ENCODE measurements at regions not wholly inside any gene's neighbourhood (a gene's known extent, or its start where the extent isn't known, plus 50 kb on each side); places are given as distances from the start of the nearest gene placed in this dataset.
A peak's percentile ranks its signal among the peaks of the same experiment; 100 is the strongest.

DNA sequence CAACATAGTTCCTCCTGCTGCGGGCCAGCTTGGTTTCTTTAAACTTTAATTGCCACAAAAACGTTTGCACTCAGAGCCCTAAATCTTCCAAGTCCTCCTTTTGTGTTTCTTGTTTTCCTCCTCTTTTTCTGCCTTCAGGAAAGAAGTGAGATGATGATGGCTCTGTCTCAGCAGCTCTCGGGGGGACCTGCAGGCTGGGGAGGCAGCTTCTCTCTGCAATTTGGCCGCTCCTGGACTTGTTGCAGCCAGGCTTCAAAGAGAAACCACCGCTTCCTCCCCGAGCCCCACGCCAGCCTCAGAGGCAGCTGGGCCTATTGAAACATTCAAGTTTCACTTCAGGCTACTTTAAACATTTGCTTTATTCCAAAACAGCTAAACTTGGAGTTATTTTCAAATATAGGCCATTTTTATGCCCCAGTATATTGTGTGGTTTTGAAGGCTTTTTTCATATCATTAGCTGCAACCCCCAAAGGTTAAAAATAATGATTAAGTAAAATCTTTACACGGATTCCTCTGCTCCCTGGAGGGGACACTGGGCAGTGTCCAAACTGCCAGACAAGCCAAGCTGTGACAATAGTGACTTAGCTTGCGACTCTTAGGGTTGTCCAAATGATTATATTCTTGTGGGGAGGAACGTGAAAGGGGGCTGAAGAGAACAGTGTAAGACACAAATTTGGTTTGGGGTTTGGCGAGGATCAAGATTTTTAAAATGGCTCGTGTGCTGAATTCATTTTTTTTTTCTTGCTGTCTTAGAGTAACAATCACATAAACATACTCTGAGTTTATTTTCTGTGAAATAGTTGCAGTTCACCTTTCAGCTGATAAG is 330.8 kb downstream of the DLEU7 start:
- peak; percentile 86 for DNase-seq

DNA sequence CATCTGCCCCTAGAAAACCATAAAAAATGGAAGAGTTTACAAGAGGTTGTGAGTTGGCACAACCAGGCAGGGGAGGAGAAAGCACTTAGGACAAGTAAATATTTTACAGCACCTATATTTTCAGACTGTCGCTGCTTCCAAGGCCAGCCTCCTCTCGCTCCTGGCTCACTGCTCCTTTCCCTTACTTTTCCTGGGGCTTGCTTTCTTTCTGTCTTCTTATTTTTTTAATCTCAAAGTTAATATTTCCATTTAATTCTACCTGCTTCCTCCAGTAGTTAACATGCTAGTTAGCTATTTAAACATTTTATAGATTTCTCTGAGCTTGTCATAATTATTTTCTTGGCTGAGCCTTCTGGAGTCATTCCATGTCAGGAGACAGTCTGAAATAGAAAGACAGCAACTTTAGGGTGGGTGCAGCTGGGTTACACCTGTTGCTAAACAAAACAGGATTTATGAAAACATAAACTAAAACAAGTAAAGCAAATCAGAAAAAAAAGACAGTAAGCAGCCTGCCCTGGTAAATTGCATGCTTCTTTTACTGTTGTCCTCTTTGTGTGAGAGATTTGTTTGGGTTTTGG is 330.1 kb downstream of the DLEU7 start:
- DNase-seq = peak; percentile 39

DNA sequence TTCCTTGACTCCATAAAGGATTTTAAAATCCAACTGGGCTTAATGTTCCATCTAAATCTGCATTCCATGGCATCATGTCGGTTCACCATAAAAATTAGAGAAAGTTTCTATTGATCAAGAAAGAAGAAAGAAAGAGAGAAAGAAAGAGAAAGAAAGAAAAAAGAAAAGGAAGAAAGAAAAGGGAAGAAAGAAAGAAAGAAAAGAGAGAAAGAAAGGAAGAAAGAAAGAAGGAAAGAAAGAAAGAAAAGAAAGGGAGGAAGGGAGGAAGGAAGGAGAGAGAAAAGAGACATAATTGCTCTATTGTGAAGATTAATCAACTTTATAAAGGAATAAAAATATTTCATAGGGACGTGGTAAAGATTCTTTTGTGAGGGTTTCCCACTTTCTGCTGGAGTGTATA is 329.2 kb downstream of the DLEU7 start:
- DNase-seq = no peak

DNA sequence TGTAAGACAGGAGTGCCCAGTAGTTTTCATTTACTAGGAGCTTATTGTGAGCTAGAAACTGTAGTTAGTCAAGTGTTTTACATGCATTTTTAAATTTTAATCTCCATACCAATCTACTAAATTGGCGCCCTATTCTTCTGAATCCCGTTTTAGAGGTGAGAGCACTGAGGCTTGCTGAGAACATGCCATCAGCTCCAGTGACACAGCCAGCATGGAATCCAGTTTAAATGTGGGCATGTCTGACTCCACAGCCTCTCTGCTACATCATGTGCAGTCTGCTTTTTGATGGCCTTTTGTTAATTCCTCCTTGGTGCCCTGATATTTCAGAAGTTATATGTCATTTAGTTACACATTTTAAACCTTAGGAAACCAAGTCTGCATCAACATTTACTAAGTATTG is 325.4 kb downstream of the DLEU7 start:
- DNase-seq = no peak

DNA sequence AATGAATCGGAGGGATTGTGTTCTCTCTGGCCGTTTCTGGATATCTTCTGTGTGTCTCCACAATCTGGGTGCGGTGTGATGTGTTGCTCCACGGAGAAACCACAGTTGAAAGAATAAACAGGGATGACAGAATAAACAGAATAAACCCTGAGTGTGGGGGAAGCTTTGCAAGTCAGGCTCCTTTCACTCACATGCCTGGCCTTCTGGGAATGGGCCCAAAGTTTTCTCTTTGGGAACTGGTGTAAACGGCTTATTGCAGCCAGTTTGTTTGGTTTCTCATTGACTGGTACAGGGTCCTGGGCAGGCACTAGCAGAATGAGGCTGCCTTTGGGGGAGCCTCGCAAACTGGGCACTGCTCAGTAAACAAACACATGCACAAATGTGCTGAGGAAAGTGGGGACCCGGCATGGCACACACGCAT is 324.7 kb downstream of the DLEU7 start:
- no peak for DNase-seq

DNA sequence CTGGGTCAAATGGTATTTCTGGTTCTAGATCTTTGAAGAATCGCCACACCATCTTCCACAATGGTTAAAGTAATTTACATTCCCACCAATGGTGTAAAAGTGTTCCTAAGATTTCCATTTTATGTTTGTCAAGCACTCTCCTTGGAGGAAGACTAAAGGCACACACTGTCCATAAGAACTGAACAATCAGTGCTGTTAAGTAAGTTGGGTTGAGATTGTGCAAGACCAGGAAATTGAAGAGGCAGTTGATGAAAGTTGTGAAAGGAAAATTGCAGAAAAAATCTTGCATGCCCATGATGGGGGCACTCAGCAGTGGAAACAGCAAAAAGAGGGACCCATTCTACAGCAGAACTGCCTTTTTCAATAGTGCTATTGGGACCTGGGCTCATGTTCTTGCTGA is 323.6 kb downstream of the DLEU7 start:
- DNase-seq = no peak

DNA sequence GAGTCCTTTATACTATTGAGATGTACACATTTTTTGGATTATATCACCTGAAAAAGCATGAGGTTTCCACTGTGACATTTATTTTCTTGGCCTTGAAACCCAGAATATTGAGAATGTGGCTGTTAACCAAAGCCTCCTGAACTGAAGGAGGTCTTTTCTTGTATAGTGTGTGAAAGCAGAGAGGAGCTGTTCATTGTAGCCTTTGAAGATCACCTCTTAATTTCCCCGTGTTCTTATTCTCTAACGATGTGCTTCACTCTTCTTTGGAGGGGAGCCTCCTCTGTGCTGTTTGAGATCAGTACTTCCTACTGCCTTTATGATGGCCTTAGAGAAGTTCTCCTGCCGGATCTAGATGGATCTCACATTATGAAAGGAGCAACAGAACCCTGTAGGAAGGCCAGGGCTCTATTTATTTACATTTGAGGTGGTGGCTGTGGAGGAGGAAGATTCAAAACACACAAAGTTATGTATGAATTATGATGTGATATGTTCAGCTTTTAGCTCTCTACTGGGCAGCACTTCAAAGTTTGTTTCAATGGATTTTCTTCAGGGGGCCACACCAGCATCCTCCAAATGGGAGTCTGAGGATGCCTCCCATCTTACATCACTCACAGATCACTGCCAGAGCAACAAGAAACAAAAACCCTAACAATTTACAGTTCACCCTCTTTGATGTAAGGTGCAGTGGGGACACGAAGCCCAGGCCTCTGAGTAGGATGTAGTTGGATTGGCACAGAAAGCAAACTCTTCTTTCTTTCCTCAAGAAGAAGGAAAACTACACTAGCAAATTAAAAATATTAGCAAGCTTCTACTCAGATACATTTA is 322.3 kb downstream of the DLEU7 start:
- no peak for DNase-seq

DNA sequence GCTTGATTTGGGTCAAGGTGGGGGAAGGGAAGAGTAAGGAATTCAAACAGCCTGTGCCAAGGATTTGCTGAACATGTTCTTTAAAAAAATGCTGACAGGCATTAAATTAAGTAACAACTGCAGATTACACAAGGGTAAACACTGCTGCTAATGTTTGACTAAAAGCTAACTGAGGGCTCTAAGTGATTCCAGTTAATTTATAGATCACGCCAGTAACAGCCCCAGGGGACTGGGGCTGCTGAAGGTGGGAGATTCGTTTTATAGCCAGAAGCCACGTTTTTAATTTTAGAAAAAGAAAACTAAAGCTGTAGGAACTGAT is 321.7 kb downstream of the DLEU7 start:
- DNase-seq = no peak

DNA sequence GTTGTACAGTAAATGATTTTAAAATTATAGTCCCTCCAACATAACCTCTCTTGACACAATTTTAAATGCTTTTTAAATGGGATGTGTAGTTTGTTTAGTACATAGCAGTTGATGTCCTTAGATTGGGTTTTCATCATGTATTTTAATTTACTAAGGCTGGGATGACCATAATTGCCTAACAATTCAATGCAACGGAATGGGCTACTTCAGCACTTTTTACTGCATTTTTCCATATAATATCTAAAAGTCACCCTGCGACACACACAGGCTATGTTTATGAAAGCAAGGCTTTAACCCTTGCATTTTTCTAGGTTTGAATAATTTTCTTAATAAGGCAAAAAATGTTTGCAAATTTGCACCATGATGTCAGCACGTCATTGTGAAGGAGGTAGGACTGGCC is 321.0 kb downstream of the DLEU7 start:
- DNase-seq = no peak

DNA sequence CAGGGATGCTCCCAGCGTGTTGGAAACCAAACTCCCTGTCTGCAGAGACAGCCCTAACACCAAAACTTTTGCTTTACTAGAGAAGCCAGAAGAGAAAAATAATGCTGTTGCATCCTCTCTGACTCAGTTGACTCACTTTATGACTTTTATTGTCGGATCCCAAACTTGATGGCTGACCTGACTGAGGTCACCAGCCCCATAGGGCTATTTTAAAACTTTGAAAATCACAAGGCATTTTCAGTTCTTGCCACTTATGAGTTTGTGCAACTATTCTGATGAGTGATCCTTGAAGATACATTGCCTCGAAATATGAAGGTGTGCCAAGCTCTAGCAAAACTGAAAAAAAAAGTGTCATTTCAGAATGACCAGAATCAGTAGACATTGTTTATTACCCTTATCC is 320.2 kb downstream of the DLEU7 start:
- DNase-seq = no peak

DNA sequence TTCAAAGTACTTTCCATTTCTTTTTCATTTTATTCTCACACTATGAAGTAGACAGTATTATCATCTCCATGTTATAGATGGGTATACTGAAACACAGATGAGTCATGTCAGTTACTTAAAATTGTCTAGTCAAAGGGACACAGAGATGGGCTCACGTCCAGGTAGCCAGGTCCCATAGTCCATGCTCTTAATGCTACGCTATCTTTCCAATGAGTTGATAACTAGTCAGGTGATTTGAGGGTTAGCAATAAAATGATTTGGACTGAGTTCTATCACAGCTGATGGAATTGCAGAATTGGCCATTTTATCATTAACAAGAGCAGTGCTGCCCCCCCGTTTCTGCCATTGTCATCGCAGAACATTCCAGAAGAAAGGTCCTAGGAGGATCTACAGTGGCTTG is 318.9 kb downstream of the DLEU7 start:
- DNase-seq = no peak

DNA sequence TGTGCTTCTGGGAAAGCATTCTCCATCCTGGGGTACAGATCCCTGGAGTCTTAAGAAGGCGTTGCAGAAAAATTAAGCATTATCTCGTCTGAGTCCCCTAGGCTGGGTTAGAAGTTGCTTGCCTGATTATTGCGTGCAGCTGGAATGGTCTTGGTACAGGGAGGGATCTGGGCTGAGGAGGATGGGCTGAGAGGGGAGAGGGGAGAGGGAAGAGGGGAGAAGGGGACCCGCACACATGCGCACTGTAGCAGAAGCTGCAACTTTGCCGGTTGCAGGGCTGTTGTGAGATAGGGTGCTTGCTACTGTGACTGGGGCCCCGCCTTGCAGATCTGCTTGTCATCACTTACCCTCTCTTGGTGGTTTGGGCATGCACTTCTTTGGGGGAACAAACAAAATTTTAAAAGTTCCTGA is 316.8 kb downstream of the DLEU7 start:
- DNase-seq = peak; percentile 39

DNA sequence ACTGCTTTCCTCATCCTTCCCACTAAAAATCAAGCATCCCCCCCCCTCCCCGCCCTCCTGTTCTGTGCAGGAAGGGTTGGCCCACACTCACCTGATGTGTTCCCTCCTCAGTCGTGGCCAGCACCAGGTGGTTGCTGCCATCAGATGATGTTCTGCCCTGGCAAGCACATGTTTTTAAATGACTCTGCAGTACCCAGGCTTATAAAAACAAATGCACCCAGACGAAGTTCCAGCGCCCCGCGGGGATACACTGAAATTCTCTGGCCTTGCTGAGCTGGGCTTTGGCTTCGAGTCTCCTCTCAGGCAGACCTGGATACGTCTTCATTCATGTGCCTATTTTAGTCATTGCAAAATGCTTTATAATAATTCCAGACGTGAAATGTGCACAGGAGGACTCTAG is 316.3 kb downstream of the DLEU7 start:
- peak; percentile 59 for DNase-seq

DNA sequence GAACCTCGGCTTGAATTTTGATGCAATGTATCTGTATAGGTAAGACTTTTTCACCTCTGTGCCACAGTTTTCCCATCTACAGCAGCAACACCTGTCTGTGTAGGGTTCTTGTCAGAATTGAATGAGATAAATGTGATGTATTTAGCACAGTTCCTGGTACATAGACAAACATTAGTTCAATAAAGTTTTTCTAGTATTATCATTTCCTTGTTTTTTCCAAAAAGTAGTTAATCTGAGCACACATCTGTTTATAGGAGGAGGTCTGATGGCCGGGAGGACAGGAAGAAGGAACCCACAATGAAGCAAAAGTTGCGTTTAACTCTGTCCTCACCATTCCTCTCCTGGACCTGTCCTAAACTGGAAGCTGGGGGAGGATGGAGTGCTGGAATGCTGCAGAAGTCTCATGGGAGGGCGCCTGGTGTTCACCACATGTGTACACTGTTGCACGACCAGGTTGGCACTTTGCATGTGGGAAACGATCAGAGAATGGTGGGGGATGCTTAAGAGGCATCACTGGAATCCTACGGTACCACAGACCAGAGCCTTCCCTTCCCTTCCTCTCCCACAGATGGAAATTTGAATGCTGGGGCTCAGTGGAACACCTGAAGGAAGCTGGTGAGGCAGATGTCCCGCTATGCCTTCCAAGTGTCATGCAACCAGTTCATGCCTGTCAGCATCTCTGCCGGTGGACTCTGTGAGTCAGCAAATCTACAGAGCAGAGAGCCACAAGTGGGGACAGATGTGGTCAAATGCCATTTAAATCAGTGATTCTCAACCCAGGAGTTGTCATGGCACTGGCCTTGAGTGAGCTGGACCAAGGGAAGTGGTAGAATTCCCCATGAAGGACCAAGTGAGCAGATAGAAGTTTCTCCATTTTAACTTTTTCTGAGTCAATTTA is 315.6 kb downstream of the DLEU7 start:
- DNase-seq = no peak

DNA sequence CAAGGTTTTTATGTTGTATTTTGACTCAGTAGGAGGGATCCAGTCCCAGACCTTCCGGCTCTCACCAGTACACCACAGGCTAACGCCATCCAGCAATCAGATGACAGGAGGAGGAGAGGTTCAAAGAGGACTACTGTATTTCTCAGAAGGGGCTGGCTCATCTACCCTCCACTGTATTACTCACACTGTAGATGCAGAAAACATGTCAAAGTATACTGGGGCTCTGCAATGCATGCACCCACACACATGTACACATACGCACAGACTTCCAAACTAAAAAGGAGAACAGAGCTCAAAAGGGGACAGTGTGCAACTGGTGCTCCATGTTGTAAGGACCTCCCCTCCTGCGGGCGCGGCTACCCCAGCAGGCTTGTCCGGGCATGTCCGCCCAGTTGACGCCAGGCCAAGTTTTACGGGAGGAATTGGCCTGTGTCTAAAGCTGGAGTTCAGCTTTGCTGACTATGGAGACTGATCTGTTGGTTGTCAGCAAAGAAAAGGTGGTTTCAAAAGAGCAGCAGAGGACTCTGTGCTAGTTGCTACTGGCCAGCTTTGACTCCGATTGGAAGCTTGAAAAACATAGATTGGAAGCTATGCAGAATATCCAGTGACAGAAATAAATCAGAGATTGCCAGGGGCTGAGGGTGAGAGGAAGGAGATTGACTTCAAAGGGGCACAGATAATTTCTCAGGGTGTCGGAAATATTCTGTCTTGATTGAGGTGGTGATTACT is 314.2 kb downstream of the DLEU7 start:
- DNase-seq = peak; percentile 89

DNA sequence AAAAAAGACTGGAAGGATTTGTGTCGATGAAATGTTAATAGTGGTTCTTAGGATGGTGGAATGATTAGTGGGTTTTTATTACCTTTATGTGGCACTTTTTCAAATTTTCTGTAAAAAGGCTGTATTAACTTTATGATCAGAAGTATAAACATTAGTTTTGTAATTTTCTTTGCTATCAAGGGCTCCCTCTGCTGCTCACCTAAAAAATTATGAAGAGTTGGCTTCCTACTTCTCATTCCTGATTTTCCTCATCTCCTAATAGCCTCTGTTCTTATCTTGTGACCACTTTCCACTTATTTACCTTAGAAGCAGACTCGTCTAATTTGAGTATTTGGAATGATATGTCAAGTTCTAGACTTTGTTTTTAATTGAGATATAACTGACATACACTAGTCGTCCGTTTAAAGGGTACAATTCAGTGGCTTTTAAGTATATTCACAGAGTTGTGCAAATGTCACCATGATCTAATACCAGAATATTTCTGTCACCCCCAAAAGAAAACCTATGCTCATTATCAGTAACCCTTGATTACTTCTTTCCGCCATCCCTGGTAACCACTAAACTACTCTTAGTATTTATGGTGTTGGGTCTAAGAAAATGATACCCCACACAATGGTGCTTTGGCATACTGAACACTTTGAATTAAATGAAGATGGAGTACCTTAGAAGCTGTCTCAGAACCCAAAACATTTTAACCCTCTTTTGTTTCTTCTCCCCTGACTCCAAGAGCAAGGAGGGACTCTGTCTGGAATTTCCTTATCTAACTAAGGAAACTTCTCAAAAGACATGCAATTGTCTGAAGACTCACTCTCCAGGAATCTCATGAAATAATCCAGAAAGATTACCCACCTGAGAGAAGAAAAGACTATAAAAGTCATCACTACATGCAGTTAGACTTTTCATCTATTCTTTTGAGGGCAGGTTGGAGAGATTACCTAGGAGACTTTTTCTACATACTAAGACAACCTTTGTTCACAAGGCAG is 311.3 kb downstream of the DLEU7 start:
- no peak for DNase-seq

DNA sequence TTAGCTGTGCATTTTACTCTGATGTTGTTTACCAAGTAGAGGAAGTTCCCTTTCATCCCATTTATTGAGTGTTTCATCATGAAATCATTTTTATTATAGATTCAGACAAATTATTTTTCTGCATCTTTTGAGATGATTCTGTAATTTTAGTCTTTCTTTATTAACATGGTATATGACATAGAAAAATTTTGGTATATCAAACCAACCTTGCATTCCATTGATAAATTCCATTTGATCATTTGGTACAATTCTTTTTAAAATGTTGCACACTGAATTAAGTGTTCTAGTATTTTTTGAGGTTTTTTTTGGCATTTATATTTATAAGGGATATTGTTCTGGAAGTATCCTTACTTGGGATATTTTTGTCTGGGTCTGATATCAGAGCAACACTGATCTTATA is 308.4 kb downstream of the DLEU7 start:
- DNase-seq = no peak

DNA sequence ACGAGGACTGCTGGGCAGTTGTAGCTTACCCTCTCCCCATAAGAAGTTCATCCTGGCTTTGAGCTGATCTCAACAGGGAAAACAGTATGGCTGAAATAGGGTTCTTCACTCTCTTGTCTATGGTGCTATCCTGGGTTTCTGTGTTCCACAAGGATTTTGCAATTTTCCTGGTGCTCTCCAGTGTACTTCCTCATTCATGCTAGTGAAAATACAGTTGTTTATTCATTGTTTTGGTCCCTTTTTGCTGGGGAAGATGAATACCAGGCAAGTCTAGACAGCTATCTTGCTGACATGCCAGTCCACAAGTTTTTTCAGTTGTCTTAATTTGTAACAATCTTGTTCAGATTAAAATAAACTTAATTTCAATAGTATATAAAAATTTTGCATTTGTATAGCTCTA is 306.5 kb downstream of the DLEU7 start:
- DNase-seq = no peak

DNA sequence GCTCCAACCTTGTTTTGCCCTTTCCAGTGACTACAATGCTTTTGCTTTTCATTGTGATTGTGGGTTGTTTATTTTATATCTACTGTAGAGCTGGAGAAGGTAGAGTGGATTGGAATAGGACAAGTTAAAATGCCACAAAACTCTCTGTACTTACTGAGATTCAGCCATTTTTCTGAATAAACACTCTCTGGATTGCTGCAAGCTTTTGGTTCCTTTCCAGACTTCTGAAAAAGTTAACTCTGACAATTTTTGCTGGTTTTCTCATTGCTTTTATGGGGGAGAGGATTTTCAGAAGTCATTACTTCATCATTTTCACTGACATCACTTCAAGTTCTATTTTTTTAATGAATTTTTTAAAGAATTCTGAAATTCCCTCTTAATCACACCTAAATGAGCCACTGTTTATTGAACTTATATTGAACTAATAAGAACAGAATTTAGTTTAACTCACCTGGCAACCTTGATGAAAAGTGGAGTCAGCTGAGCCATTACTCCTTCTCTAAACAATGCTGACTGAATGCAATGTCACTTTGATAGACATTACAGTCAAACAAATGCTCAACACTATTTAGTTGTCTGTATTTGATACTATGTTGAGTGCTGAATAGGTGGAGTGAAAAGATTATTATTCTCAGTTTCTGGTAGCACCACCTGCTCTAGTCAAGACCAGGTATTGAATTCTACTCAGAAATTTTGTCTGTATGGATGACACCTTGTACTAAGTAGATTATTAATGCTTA is 303.5 kb downstream of the DLEU7 start:
- DNase-seq = no peak

DNA sequence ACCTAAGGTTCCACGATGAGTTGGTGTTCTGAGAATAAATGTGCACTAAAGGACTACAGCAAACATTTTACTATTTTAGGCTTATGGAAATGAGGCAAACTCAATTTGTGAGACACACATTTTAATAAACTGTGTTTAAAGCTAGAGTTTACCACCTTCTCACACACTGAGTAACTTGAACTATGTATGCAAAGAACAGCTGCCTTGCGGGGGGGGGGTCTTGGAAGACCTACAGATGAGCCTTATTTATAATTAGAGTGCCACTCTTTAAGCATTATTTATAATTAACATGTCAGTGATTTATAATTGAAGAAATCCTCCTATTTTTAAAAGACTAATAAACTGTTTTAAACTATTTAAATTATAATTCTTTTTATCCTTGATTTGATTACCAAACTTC is 300.4 kb downstream of the DLEU7 start:
- no peak for DNase-seq
